HepG2 (cell line): ENCODE measurements at regions not wholly inside any gene's neighbourhood (a gene's known extent, or its start where the extent isn't known, plus 50 kb on each side); places are given as distances from the start of the nearest gene placed in this dataset.
A peak's percentile ranks its signal among the peaks of the same experiment; 100 is the strongest.

Experiments used
- ATAC-seq: fragments of 200-7000 bp; cut with Tn5 transposase; 3 replicates; pipeline ENCODE4 v1.9.1; 2020; ENCODE audit warnings: mild to moderate bottlenecking, moderate library complexity
- BruUV-seq: library from RNA; stranded (reverse); fragments of 400-500 nt; replicated peaks from 2 replicates; lab custom pipeline; 2021; lab: Mats Ljungman, UMichigan
- CTCF ChIA-PET: fragments of 300-600 bp; formaldehyde crosslinking; extraction: SDS; loops from one replicate; lab custom pipeline; 2021; ENCODE audit warnings: low total read pairs, inconsistent platforms, low intra/inter-chr PET ratio; lab: Yijun Ruan, JAX
- POLR2A ChIA-PET: fragments of 350-600 bp; sonication (Branson Sonifier 250); formaldehyde crosslinking; loops from one replicate; lab custom pipeline; 2020; ENCODE audit warnings: antibody characterized with exemption, inconsistent platforms; lab: Yijun Ruan, JAX
- DNase-seq: peaks from one replicate; pipeline ENCODE4 v3.0.0-alpha.2; 2015; ENCODE audit warnings: low spot score
- FAIRE-seq: peaks from 3 replicates; lab custom pipeline; 2011; peaks lifted over from hg19 to GRCh38; lab: Jason Lieb, UNC
- H2AFZ ChIP-seq: one replicate; pipeline ENCODE4 v1.6.1; 2011; ENCODE audit warnings: low read length, inconsistent platforms
- H3K27ac ChIP-seq: fragments of 300-600 bp; 3 replicates; pipeline ENCODE4 v1.8.0; 2011; ENCODE audit warnings: mixed run types, mild to moderate bottlenecking, mixed read lengths, low read length, inconsistent platforms; ENCODE audit not compliant: insufficient read depth; ENCODE audit errors: extremely low read length
- H3K27me3 ChIP-seq, 2 experiments: fragments of 200-600 bp in 1 of 2; 2 replicates in 1 of 2; 3 replicates in 1 of 2; pipeline versions ENCODE4 v1.6.0 to v1.8.0; 2011; ENCODE audit warnings: low read length in 2 of 2, mild to moderate bottlenecking in 2 of 2, moderate library complexity in 2 of 2, inconsistent platforms in 1 of 2; ENCODE audit not compliant: insufficient read depth in 2 of 2, control insufficient read depth in 1 of 2
- H3K36me3 ChIP-seq, 2 experiments: fragments of 200-600 bp in 1 of 2; replicated peaks in 1 of 2; 2 replicates in 1 of 2; 3 replicates in 1 of 2; pipeline versions ENCODE4 v1.5.1 to v1.8.0; 2011; ENCODE audit warnings: low read length in 2 of 2, inconsistent platforms in 1 of 2; ENCODE audit not compliant: insufficient read depth in 2 of 2, control insufficient read depth in 1 of 2
- H3K4me1 ChIP-seq: 2 replicates; pipeline ENCODE4 v1.5.1; 2012; ENCODE audit warnings: low read length, inconsistent platforms; ENCODE audit not compliant: insufficient read depth
- H3K4me2 ChIP-seq: 2 replicates; pipeline ENCODE4 v1.6.0; 2011; ENCODE audit warnings: low read depth, low read length, inconsistent platforms
- H3K4me3 ChIP-seq, 3 experiments: fragments of 200-600 bp in 1 of 3; sonication (generic), shearing (Covaris generic) in 1 of 3; replicated peaks in 1 of 3; 2 replicates each; pipeline ENCODE4 v1.5.1; 2011 to 2016; ENCODE audit warnings: low read length in 3 of 3, inconsistent platforms in 2 of 3, low read depth in 2 of 3, mild to moderate bottlenecking in 2 of 3, control low read depth in 1 of 3, mixed read lengths in 1 of 3; ENCODE audit not compliant: insufficient read depth in 1 of 3
- H3K79me2 ChIP-seq: one replicate; pipeline ENCODE4 v1.6.1; 2011; ENCODE audit warnings: low read length, inconsistent platforms; ENCODE audit not compliant: insufficient read depth
- H3K9ac ChIP-seq: 2 replicates; pipeline ENCODE4 v1.6.0; 2011; ENCODE audit warnings: mild to moderate bottlenecking, low read depth, low read length, inconsistent platforms; ENCODE audit not compliant: insufficient read depth
- H3K9me3 ChIP-seq: 2 replicates; pipeline ENCODE4 v1.5.1; 2012; ENCODE audit warnings: mild to moderate bottlenecking, low read length
- H4K20me1 ChIP-seq: 2 replicates; pipeline ENCODE4 v1.6.0; 2011; ENCODE audit warnings: inconsistent platforms, mild to moderate bottlenecking, low read length, moderate library complexity; ENCODE audit not compliant: insufficient read depth
- ATF6 ChIP-seq: sonication (generic); formaldehyde crosslinking; conservative IDR thresholded peaks from 2 replicates; pipeline ENCODE4 v1.4.0; 2020; ENCODE audit warnings: missing genetic modification reagents
- CREB1 ChIP-seq, 2 experiments: fragments of 450-650 bp in 1 of 2; IDR thresholded peaks; 2 replicates each; pipeline ENCODE4 v1.6.1; 2016 to 2017; ENCODE audit warnings: control low read depth in 1 of 2, mild to moderate bottlenecking in 1 of 2, missing compliant biosample characterization in 1 of 2, missing genetic modification characterization in 1 of 2
- ERF ChIP-seq: IDR thresholded peaks from 2 replicates; pipeline ENCODE4 v1.6.1; 2018; ENCODE audit warnings: missing biosample characterization, missing genetic modification reagents
- FIP1L1 ChIP-seq: fragments of 200-400 bp; formaldehyde crosslinking; IDR thresholded peaks from 2 replicates; pipeline ENCODE4 v1.6.1; 2018; ENCODE audit warnings: low read depth, mild to moderate bottlenecking, low read length, moderate library complexity, borderline replicate concordance; ENCODE audit not compliant: insufficient read depth
- JUN ChIP-seq: sonication (generic); formaldehyde crosslinking; IDR thresholded peaks from 2 replicates; pipeline ENCODE4 v1.4.0; 2020; ENCODE audit warnings: mild to moderate bottlenecking, missing genetic modification reagents
- MAFF ChIP-seq: IDR thresholded peaks from 2 replicates; pipeline ENCODE4 v1.6.1; 2011; ENCODE audit warnings: low read depth, low read length, improper control_type of control experiment
- MAFK ChIP-seq, 2 experiments: IDR thresholded peaks in 1 of 2; conservative IDR thresholded peaks in 1 of 2; 2 replicates each; pipeline ENCODE4 v1.6.1; 2011; ENCODE audit warnings: improper control_type of control experiment in 2 of 2, low read length in 2 of 2
- PHB2 ChIP-seq: fragments of 450-650 bp; IDR thresholded peaks from 2 replicates; pipeline ENCODE4 v1.6.1; 2018; ENCODE audit not compliant: partially characterized antibody
- RBM39 ChIP-seq: fragments of 200-400 bp; formaldehyde crosslinking; IDR thresholded peaks from one replicate; pipeline ENCODE4 v1.6.1; 2018; ENCODE audit warnings: antibody characterized with exemption, mild to moderate bottlenecking, low read depth, low read length; ENCODE audit not compliant: poor library complexity, severe bottlenecking
- TBL1XR1 ChIP-seq: fragments of 150-350 bp; IDR thresholded peaks from 2 replicates; pipeline ENCODE4 v1.6.1; 2014; ENCODE audit warnings: borderline replicate concordance, low read length; ENCODE audit not compliant: partially characterized antibody
- U2AF2 ChIP-seq: fragments of 200-400 bp; formaldehyde crosslinking; IDR thresholded peaks from 2 replicates; pipeline ENCODE4 v1.6.1; 2017; ENCODE audit warnings: low read depth, mild to moderate bottlenecking, low read length
- ZNF326 ChIP-seq: sonication (generic); formaldehyde crosslinking; IDR thresholded peaks from 2 replicates; pipeline ENCODE4 v1.4.0; 2020; ENCODE audit warnings: missing genetic modification reagents, borderline replicate concordance
- ZNF335 ChIP-seq: sonication (generic); formaldehyde crosslinking; IDR thresholded peaks from 2 replicates; pipeline ENCODE4 v1.4.0; 2020; ENCODE audit warnings: missing genetic modification reagents
- ZNF569 ChIP-seq: sonication (generic); formaldehyde crosslinking; IDR thresholded peaks from 2 replicates; pipeline ENCODE4 v1.5.0; 2020; ENCODE audit warnings: mild to moderate bottlenecking, missing genetic modification reagents, moderate library complexity, borderline replicate concordance
- ZNF687 ChIP-seq: sonication (generic); formaldehyde crosslinking; IDR thresholded peaks from 2 replicates; pipeline ENCODE4 v1.5.1; 2020; ENCODE audit warnings: mild to moderate bottlenecking, missing genetic modification reagents, moderate library complexity
- WGBS: methylation state at CpG from one replicate; pipeline ENCODE4 v1.1.6; 2017; ENCODE audit warnings: low lambda C conversion rate; 5-methylcytosine and 5-hydroxymethylcytosine counted together
- in situ Hi-C: cut with HindIII; loops from 2 replicates; pipeline ENCODE4 v1.10.0; 2017; ENCODE audit warnings: low pct_unique_long_range_greater_than_20kb; ENCODE audit not compliant: extremely low pct_ligation_motif_present
- intact Hi-C: fragments of 100-400 bp; cut with micrococcal nuclease; formaldehyde crosslinking; loops from one replicate; pipeline ENCODE4 v1.10.0; 2022; ENCODE audit not compliant: unreplicated experiment

- Histone ChIP-seq H3K27me3 (no peaks in the 10 kb centered on the region), H3K36me3 (no peaks in the 10 kb centered on the region), H4K20me1 (no peaks in the 10 kb centered on the region), H3K27ac (no peak overlapping the region), H2AFZ (no peak overlapping the region), H3K79me2 (no peaks in the 10 kb centered on the region), H3K4me2 (no peak overlapping the region), H3K4me1 (no peaks in the 10 kb centered on the region), H3K9ac (no peak overlapping the region), H3K9me3 (no peaks in the 10 kb centered on the region), H3K4me3 (no peak overlapping the region)
- intact Hi-C loops: no loop called here
- 9% methylated on average over 1 of the region's 1 CpG for WGBS
- TF ChIP-seq RBM39: no peak
- no peak for TF ChIP-seq ZNF335 (CRISPR knock-in tag)
- peak; percentile 87 for TF ChIP-seq MAFF
- TF ChIP-seq ZNF326: no peak
- TF ChIP-seq JUN (CRISPR knock-in tag): no peak
- no peak for TF ChIP-seq ZNF687 (CRISPR knock-in tag)
- no peak for TF ChIP-seq ZNF569 (CRISPR knock-in tag)
- no peak for TF ChIP-seq PHB2
- no peak for TF ChIP-seq CREB1 (IDR thresholded peaks at IDR 0.05)
- no peak for TF ChIP-seq CREB1 (CRISPR knock-in tag; IDR thresholded peaks at IDR 0.05)
- peak; percentile 76 to 95 for TF ChIP-seq MAFK (conservative IDR thresholded peaks at IDR 0.05 in 1 of 2, IDR thresholded peaks at IDR 0.05 in 1 of 2; ENCODE audit: low read length in 2 of 2)
- TF ChIP-seq U2AF2: no peak
- TF ChIP-seq TBL1XR1: no peak
- no peak for TF ChIP-seq FIP1L1
- no peak for TF ChIP-seq ATF6 (CRISPR knock-in tag)
- TF ChIP-seq ERF: no peak
- CTCF ChIA-PET: no interaction called here
- ATAC-seq (no peak), FAIRE-seq (no peak), DNase-seq (no peak)
- in situ Hi-C loops: no loop called here
- POLR2A ChIA-PET: no interaction called here
- no TSS peak for BruUV-seq
Observed at GRCh38 chr21:16320110-16320509, 590.3 kb downstream of the USP25 start.
